HG03060 (cell line): ENCODE measurements at regions not wholly inside any gene's neighbourhood (a gene's known extent, or its start where the extent isn't known, plus 50 kb on each side); places are given as distances from the start of the nearest gene placed in this dataset.
"Not testable (repeated sequence)": the region's sequence is repeated elsewhere in the genome, so short reads cannot be mapped to it uniquely, and the experiment has no call there.

Experiments used
- ATAC-seq: cut with Tn5 transposase; IDR thresholded peaks from one replicate; pipeline ENCODE4 v1.9.1; 2021; ENCODE audit warnings: low read depth, moderate number of reproducible peaks; ENCODE audit not compliant: unreplicated experiment

GRCh38 chr3:16767006-16767405 lies 117.7 kb upstream of the PLCL2 start:
- ATAC-seq = no peak

- ATAC-seq = no peak
Observed at GRCh38 chr3:16768014-16768413, 116.7 kb upstream of the PLCL2 start.

- ATAC-seq = no peak
Observed at GRCh38 chr3:16768956-16769355, 115.8 kb upstream of the PLCL2 start.

- no peak for ATAC-seq
Observed at GRCh38 chr3:16769525-16769924, 115.2 kb upstream of the PLCL2 start.

- no peak for ATAC-seq
Observed at GRCh38 chr3:16770021-16770420, 114.7 kb upstream of the PLCL2 start.

- no peak for ATAC-seq
Observed at GRCh38 chr3:16770792-16771191, 114.0 kb upstream of the PLCL2 start.

- not testable (repeated sequence) for ATAC-seq
Observed at GRCh38 chr3:16773594-16773993, 111.2 kb upstream of the PLCL2 start.

- not testable (repeated sequence) for ATAC-seq
Observed at GRCh38 chr3:16774536-16774935, 110.2 kb upstream of the PLCL2 start.

- ATAC-seq = no peak
Observed at GRCh38 chr3:16784973-16785372, 99.8 kb upstream of the PLCL2 start.

GRCh38 chr3:16785465-16785864 lies 99.3 kb upstream of the PLCL2 start:
- no peak for ATAC-seq

- ATAC-seq = no peak
Observed at GRCh38 chr3:16788440-16789056, 96.2 kb upstream of the PLCL2 start.

- no peak for ATAC-seq
Observed at GRCh38 chr3:16789344-16790120, 95.2 kb upstream of the PLCL2 start.

GRCh38 chr3:16790432-16791400 lies 94.0 kb upstream of the PLCL2 start:
- no peak for ATAC-seq

GRCh38 chr3:16793321-16793720 lies 91.4 kb upstream of the PLCL2 start:
- ATAC-seq = no peak

GRCh38 chr3:16794257-16794656 lies 90.5 kb upstream of the PLCL2 start:
- no peak for ATAC-seq

- no peak for ATAC-seq
Observed at GRCh38 chr3:16795581-16795980, 89.2 kb upstream of the PLCL2 start.

GRCh38 chr3:16797831-16798230 lies 86.9 kb upstream of the PLCL2 start:
- no peak for ATAC-seq

GRCh38 chr3:16798738-16799137 lies 86.0 kb upstream of the PLCL2 start:
- ATAC-seq = no peak

- ATAC-seq = no peak
Observed at GRCh38 chr3:16800361-16800760, 84.4 kb upstream of the PLCL2 start.

GRCh38 chr3:16801223-16801622 lies 83.5 kb upstream of the PLCL2 start:
- ATAC-seq = no peak

- no peak for ATAC-seq
Observed at GRCh38 chr3:16801698-16802097, 83.1 kb upstream of the PLCL2 start.
